HuH-7 (cell line): ENCODE measurements at regions not wholly inside any gene's neighbourhood (a gene's known extent, or its start where the extent isn't known, plus 50 kb on each side); places are given as distances from the start of the nearest gene placed in this dataset.
A peak's percentile ranks its signal among the peaks of the same experiment; 100 is the strongest.

Experiments used
- DNase-seq: peaks from one replicate; pipeline ENCODE4 v3.0.0; 2011; ENCODE audit warnings: low spot score

- DNase-seq = no peak
Observed at GRCh38 chr2:120677221-120677620, 58.4 kb upstream of the GLI2 start.

GRCh38 chr2:120677696-120678247 is 57.9 kb upstream of the GLI2 start:
- DNase-seq = no peak

GRCh38 chr2:120678251-120678650 is 57.4 kb upstream of the GLI2 start:
- no peak for DNase-seq

- no peak for DNase-seq
Observed at GRCh38 chr2:120678926-120679325, 56.7 kb upstream of the GLI2 start.

GRCh38 chr2:120679526-120679925 is 56.1 kb upstream of the GLI2 start:
- DNase-seq = no peak

GRCh38 chr2:120680136-120680761 is 55.4 kb upstream of the GLI2 start:
- peak; percentile 87 for DNase-seq

GRCh38 chr2:120681181-120681580 is 54.5 kb upstream of the GLI2 start:
- no peak for DNase-seq

- no peak for DNase-seq
Observed at GRCh38 chr2:120681696-120682288, 53.9 kb upstream of the GLI2 start.

- no peak for DNase-seq
Observed at GRCh38 chr2:120682654-120683053, 53.0 kb upstream of the GLI2 start.

GRCh38 chr2:120683081-120683480 is 52.6 kb upstream of the GLI2 start:
- no peak for DNase-seq

- no peak for DNase-seq
Observed at GRCh38 chr2:120683701-120684100, 52.0 kb upstream of the GLI2 start.

- DNase-seq = no peak
Observed at GRCh38 chr2:120684289-120685065, 51.2 kb upstream of the GLI2 start.

GRCh38 chr2:120685066-120685973 is 50.3 kb upstream of the GLI2 start:
- DNase-seq = no peak
